Endothelial cell of umbilical vein (primary cell): ENCODE measurements at regions not wholly inside any gene's neighbourhood (a gene's known extent, or its start where the extent isn't known, plus 50 kb on each side); places are given as distances from the start of the nearest gene placed in this dataset.
"Not testable (repeated sequence)": the region's sequence is repeated elsewhere in the genome, so short reads cannot be mapped to it uniquely, and the experiment has no call there.

Experiments
- BruUV-seq: library from RNA; stranded (reverse); fragments of 400-500 nt; replicated peaks from 2 replicates; lab custom pipeline; 2021; lab: Mats Ljungman, UMichigan
- CTCF ChIA-PET: fragments of 300-600, 350-600 bp; sonication (Branson Sonifier 250); formaldehyde crosslinking; loops from one replicate; lab custom pipeline; 2021; ENCODE audit warnings: antibody characterized with exemption, inconsistent platforms; lab: Charles Lee
- POLR2A ChIA-PET: fragments of 300-600, 350-600 bp; sonication (Branson Sonifier 250); formaldehyde crosslinking; loops from one replicate; lab custom pipeline; 2021; ENCODE audit warnings: antibody characterized with exemption, inconsistent platforms; lab: Charles Lee
- DNase-seq: peaks from one replicate; pipeline ENCODE4 v3.0.0-alpha.2; 2011; ENCODE audit warnings: low read depth, low spot score
- FAIRE-seq: peaks from 2 replicates; lab custom pipeline; 2011; peaks lifted over from hg19 to GRCh38; lab: Jason Lieb, UNC
- H2AFZ ChIP-seq: 2 replicates; pipeline ENCODE4 v1.6.0; 2012; ENCODE audit warnings: low read depth, low read length, control low read depth, inconsistent platforms
- H3K27ac ChIP-seq: 2 replicates; pipeline ENCODE4 v1.5.1; 2011; ENCODE audit warnings: low read depth, mild to moderate bottlenecking, control low read depth, low read length, moderate library complexity; ENCODE audit not compliant: insufficient read depth
- H3K27me3 ChIP-seq, 2 experiments: 2 replicates each; pipeline versions ENCODE4 v1.6.0 to v1.6.1; 2011; ENCODE audit warnings: low read length in 2 of 2, mixed read lengths in 1 of 2; ENCODE audit not compliant: control insufficient read depth in 2 of 2, insufficient read depth in 2 of 2
- H3K36me3 ChIP-seq, 2 experiments: 2 replicates in 1 of 2; 3 replicates in 1 of 2; pipeline ENCODE4 v1.5.1; 2011; ENCODE audit warnings: low read length in 2 of 2, mild to moderate bottlenecking in 1 of 2, moderate library complexity in 1 of 2; ENCODE audit not compliant: control insufficient read depth in 2 of 2, insufficient read depth in 2 of 2; ENCODE audit errors: extremely low read depth in 1 of 2
- H3K4me1 ChIP-seq: 3 replicates; pipeline ENCODE4 v1.5.1; 2011; ENCODE audit warnings: mild to moderate bottlenecking, low read length; ENCODE audit not compliant: control insufficient read depth, insufficient read depth; ENCODE audit errors: extremely low read depth
- H3K4me2 ChIP-seq: 2 replicates; pipeline ENCODE4 v1.6.1; 2011; ENCODE audit warnings: low read length, control low read depth, mixed read lengths; ENCODE audit not compliant: insufficient read depth
- H3K4me3 ChIP-seq, 3 experiments: fragments of 200-600 bp in 1 of 3; sonication (generic), shearing (Covaris generic) in 1 of 3; replicated peaks in 1 of 3; 2 replicates each; pipeline ENCODE4 v1.5.1; 2011 to 2016; ENCODE audit warnings: control low read depth in 3 of 3, low read length in 3 of 3, mild to moderate bottlenecking in 2 of 3, inconsistent platforms in 1 of 3, low read depth in 1 of 3, moderate library complexity in 1 of 3; ENCODE audit not compliant: insufficient read depth in 1 of 3
- H3K79me2 ChIP-seq: 2 replicates; pipeline ENCODE4 v1.6.0; 2012; ENCODE audit warnings: low read length, inconsistent platforms; ENCODE audit not compliant: control insufficient read depth, insufficient read depth
- H3K9ac ChIP-seq: replicated peaks from 2 replicates; pipeline ENCODE3; 2011; ENCODE audit warnings: low read length, control low read depth; ENCODE audit not compliant: insufficient read depth; ENCODE audit errors: extremely low read depth
- H3K9me1 ChIP-seq: replicated peaks from 3 replicates; pipeline ENCODE4 v1.6.0; 2011; ENCODE audit warnings: mild to moderate bottlenecking, low read length; ENCODE audit not compliant: control insufficient read depth, insufficient read depth; ENCODE audit errors: extremely low read depth
- H3K9me3 ChIP-seq: replicated peaks from 2 replicates; pipeline ENCODE4 v1.5.1; 2012; ENCODE audit warnings: low read length, inconsistent platforms; ENCODE audit not compliant: control insufficient read depth, insufficient read depth
- H4K20me1 ChIP-seq: replicated peaks from 2 replicates; pipeline ENCODE3; 2011; ENCODE audit warnings: mild to moderate bottlenecking, low read length; ENCODE audit not compliant: control insufficient read depth, insufficient read depth; ENCODE audit errors: extremely low read depth
- dilution Hi-C: fragments of 300-500 bp; cut with MboI; formaldehyde crosslinking; loops from one replicate; pipeline ENCODE4 v1.15.0; 2019; ENCODE audit warnings: low sequenced_read_pairs; ENCODE audit not compliant: extremely low pct_ligation_motif_present
- intact Hi-C: fragments of 100-400 bp; cut with micrococcal nuclease; formaldehyde crosslinking; loops from one replicate; pipeline ENCODE4 v1.10.0; 2022

DNA sequence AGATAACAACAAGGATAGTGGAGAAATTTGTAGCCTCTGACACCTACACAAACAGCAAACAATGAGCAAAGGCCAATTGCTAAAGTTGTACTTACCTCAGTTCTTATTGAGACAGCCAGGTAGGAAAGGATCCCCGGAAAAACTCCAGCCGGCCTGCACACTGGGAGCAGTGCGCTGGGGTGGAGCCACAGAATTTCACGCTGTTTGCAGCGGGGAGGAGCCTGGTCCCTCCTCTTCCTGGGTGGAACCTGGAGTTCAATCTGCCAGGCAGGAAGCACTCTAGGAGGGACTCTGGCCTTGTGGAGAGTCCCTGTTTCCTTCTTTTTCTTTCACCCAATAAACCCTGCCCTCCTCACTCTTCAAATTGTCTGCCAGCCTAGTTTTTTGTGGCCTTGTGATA is 382.6 kb upstream of the TGIF2LX start:
- BruUV-seq, POLR2A ChIA-PET, H4K20me1 ChIP-seq, H2AFZ ChIP-seq, dilution Hi-C loops, H3K4me3 ChIP-seq, H3K27ac ChIP-seq, H3K9me1 ChIP-seq, H3K4me1 ChIP-seq, intact Hi-C loops, H3K27me3 ChIP-seq, H3K9ac ChIP-seq, CTCF ChIA-PET, DNase-seq, H3K9me3 ChIP-seq, FAIRE-seq, H3K79me2 ChIP-seq, H3K36me3 ChIP-seq, H3K4me2 ChIP-seq: not testable (repeated sequence)

DNA sequence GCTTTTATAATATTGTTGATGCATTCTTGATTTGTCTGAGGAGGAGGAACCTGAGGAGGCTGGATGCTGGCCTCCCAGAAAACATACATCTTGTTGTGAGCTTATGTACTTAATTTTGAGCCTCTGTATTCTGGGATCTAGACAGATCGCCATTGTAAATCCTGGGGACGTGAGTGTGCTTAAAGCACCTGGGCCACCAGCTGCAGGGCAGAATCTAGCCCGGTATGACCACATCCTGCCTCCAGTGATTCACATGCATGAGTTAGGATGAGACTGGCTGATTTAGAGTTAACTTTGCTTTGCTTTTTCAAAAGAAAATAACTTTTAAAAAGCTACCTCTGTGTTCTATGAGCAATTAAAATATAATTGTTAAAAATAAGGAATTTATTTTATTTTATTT is 364.6 kb upstream of the TGIF2LX start:
- H4K20me1 ChIP-seq, H3K79me2 ChIP-seq, FAIRE-seq, POLR2A ChIA-PET, BruUV-seq, H3K9me1 ChIP-seq, H3K9ac ChIP-seq, H3K27me3 ChIP-seq, dilution Hi-C loops, H3K27ac ChIP-seq, H3K4me3 ChIP-seq, CTCF ChIA-PET, H3K36me3 ChIP-seq, H3K9me3 ChIP-seq, H3K4me2 ChIP-seq, H3K4me1 ChIP-seq, DNase-seq, H2AFZ ChIP-seq, intact Hi-C loops: not testable (repeated sequence)

DNA sequence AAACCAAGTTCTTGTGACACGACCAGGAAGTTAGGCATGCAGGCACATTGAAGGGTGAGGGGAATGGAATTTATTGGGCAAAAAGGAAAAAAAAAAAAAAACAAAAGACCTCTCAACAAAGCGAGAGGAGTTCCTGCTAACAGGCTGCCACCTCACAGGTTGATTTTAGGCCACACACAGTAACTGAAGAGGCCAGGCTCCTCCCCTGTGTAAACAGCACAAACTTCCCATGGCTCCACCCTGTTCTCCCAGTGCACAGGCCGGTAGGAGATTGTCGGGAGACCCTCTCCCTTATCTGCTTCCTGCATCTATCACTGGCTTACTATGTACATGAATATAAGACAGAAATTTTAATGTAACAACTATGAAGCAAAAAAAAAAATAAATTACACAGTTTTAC is 359.6 kb upstream of the TGIF2LX start:
- FAIRE-seq, BruUV-seq, H4K20me1 ChIP-seq, POLR2A ChIA-PET, H3K27me3 ChIP-seq, H3K9ac ChIP-seq, H3K27ac ChIP-seq, DNase-seq, H3K4me1 ChIP-seq, H3K9me1 ChIP-seq, H3K79me2 ChIP-seq, CTCF ChIA-PET, H3K9me3 ChIP-seq, H3K36me3 ChIP-seq, H2AFZ ChIP-seq, intact Hi-C loops, dilution Hi-C loops, H3K4me3 ChIP-seq, H3K4me2 ChIP-seq: not testable (repeated sequence)

DNA sequence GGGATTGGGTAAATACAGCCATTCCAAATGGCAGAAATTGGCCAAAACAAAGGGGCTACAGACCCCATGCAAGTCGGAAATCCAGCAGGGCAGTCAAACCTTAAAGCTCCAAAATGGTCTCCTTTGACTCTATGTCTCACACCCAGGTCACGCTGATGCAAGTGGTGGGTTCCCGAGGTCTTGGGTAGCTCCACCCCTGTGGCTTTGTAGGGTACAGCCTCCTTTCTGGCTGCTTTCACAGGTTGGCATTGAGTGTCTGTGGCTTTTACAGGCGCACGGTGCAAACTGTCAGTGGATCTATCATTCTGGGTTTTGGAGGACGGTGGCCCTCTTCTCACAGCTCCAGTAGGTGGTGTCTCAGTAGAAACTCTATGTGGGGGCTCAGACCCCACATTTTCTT is 358.6 kb upstream of the TGIF2LX start:
- H3K4me1 ChIP-seq, H3K9ac ChIP-seq, dilution Hi-C loops, CTCF ChIA-PET, DNase-seq, H3K27ac ChIP-seq, H2AFZ ChIP-seq, H4K20me1 ChIP-seq, H3K79me2 ChIP-seq, BruUV-seq, H3K4me3 ChIP-seq, H3K4me2 ChIP-seq, intact Hi-C loops, FAIRE-seq, H3K9me3 ChIP-seq, H3K9me1 ChIP-seq, H3K27me3 ChIP-seq, H3K36me3 ChIP-seq, POLR2A ChIA-PET: not testable (repeated sequence)
